ENCODE measurements at regions not wholly inside any gene's neighbourhood (a gene's known extent, or its start where the extent isn't known, plus 50 kb on each side); places are given as distances from the start of the nearest gene placed in this dataset.

- TF ChIP-seq BHLHE40 (IDR thresholded peaks at IDR 0.05; ENCODE audit: low read depth, low read length) = no peak
- TF ChIP-seq, protein P1, sequence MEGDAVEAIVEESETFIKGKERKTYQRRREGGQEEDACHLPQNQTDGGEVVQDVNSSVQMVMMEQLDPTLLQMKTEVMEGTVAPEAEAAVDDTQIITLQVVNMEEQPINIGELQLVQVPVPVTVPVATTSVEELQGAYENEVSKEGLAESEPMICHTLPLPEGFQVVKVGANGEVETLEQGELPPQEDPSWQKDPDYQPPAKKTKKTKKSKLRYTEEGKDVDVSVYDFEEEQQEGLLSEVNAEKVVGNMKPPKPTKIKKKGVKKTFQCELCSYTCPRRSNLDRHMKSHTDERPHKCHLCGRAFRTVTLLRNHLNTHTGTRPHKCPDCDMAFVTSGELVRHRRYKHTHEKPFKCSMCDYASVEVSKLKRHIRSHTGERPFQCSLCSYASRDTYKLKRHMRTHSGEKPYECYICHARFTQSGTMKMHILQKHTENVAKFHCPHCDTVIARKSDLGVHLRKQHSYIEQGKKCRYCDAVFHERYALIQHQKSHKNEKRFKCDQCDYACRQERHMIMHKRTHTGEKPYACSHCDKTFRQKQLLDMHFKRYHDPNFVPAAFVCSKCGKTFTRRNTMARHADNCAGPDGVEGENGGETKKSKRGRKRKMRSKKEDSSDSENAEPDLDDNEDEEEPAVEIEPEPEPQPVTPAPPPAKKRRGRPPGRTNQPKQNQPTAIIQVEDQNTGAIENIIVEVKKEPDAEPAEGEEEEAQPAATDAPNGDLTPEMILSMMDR (conservative IDR thresholded peaks at IDR 0.05; ENCODE audit: low read depth, low read length) = no peak
- TF ChIP-seq RFX5 (IDR thresholded peaks at IDR 0.05; ENCODE audit: low read depth, low read length) = no peak
- no peak for TF ChIP-seq RCOR1 (IDR thresholded peaks at IDR 0.05; ENCODE audit: insufficient replicate concordance, low read length)
- no peak for TF ChIP-seq USF2 (IDR thresholded peaks at IDR 0.05; ENCODE audit: low read depth, low read length)
- no peak for TF ChIP-seq RAD21 (IDR thresholded peaks at IDR 0.05; ENCODE audit: low read length)
- TF ChIP-seq POLR2A (IDR thresholded peaks at IDR 0.05; ENCODE audit: low read depth, low read length) = no peak
- TF ChIP-seq MXI1 (IDR thresholded peaks at IDR 0.05; ENCODE audit: borderline replicate concordance, low read depth, low read length) = no peak
- no peak for TF ChIP-seq SMC3 (IDR thresholded peaks at IDR 0.05; ENCODE audit: low read depth, low read length)
- TF ChIP-seq CEBPB (IDR thresholded peaks at IDR 0.05; ENCODE audit: low read depth, low read length) = no peak
- no peak for TF ChIP-seq NFE2L2 (IDR thresholded peaks at IDR 0.05; ENCODE audit: low read depth, low read length)
Observed at GRCh38 chr20:23211164-23211563, 125.0 kb upstream of the CD93 start.
